Naive thymus-derived CD4-positive, alpha-beta T cell (primary cell): ENCODE measurements at regions not wholly inside any gene's neighbourhood (a gene's known extent, or its start where the extent isn't known, plus 50 kb on each side); places are given as distances from the start of the nearest gene placed in this dataset.

ENCODE experiments used
- ATAC-seq: fragments of 150-1000 bp; cut with Tn5 transposase; 2 replicates; pipeline ENCODE4 v1.10.0; 2021; ENCODE audit warnings: mild to moderate bottlenecking, moderate library complexity
- CTCF ChIA-PET: fragments of 350-600 bp; sonication (Branson Sonifier 250); formaldehyde crosslinking; loops from one replicate; lab custom pipeline; 2021; ENCODE audit warnings: antibody characterized with exemption; lab: Charles Lee
- POLR2A ChIA-PET: fragments of 350-600 bp; sonication (Branson Sonifier 250); formaldehyde crosslinking; loops from one replicate; lab custom pipeline; 2021; ENCODE audit warnings: antibody characterized with exemption, inconsistent platforms; lab: Charles Lee
- DNase-seq, 9 donors: peaks; one replicate each; pipeline versions ENCODE4 v3.0.0 to v3.0.0-alpha.2; 2020 to 2022; ENCODE audit warnings: mixed read lengths in 1 of 9
- H3K27ac ChIP-seq: one replicate; pipeline ENCODE4 v1.7.0; 2013; ENCODE audit warnings: mild to moderate bottlenecking, low read depth, low read length, moderate library complexity
- H3K27me3 ChIP-seq, 2 donors: one replicate each; pipeline ENCODE4 v1.7.0; 2013; ENCODE audit warnings: low read length in 2 of 2, mild to moderate bottlenecking in 2 of 2, moderate library complexity in 2 of 2; ENCODE audit not compliant: control insufficient read depth in 2 of 2, insufficient read depth in 2 of 2
- H3K36me3 ChIP-seq, 3 experiments: 1 replicate in 2 of 3; 2 replicates in 1 of 3; pipeline ENCODE4 v1.7.0; 2013; ENCODE audit warnings: low read length in 3 of 3, mild to moderate bottlenecking in 3 of 3, moderate library complexity in 1 of 3; ENCODE audit not compliant: insufficient read depth in 3 of 3, control insufficient read depth in 2 of 3
- H3K4me1 ChIP-seq, 2 donors: one replicate each; pipeline ENCODE4 v1.7.0; 2013; ENCODE audit warnings: low read length in 2 of 2, mild to moderate bottlenecking in 2 of 2, moderate library complexity in 1 of 2; ENCODE audit not compliant: control insufficient read depth in 2 of 2, insufficient read depth in 2 of 2
- H3K4me3 ChIP-seq: 2 replicates; pipeline ENCODE4 v1.7.0; 2013; ENCODE audit warnings: mild to moderate bottlenecking, low read length
- H3K9me3 ChIP-seq, 3 experiments: 1 replicate in 2 of 3; 2 replicates in 1 of 3; pipeline ENCODE4 v1.7.0; 2013; ENCODE audit warnings: low read length in 3 of 3; ENCODE audit not compliant: control insufficient read depth in 2 of 3
- H3K27ac Mint-ChIP-seq, 9 donors: one replicate each; pipeline ENCODE4 v1.8.0; 2020 to 2022; ENCODE audit warnings: mixed read lengths in 9 of 9, mild to moderate bottlenecking in 8 of 9, moderate library complexity in 5 of 9, inconsistent platforms in 2 of 9
- H3K27me3 Mint-ChIP-seq, 5 donors: one replicate each; pipeline ENCODE4 v1.8.0; 2021 to 2022; ENCODE audit warnings: mixed read lengths in 5 of 5, mild to moderate bottlenecking in 1 of 5
- H3K36me3 Mint-ChIP-seq, 5 donors: one replicate each; pipeline ENCODE4 v1.8.0; 2020 to 2022; ENCODE audit warnings: mixed read lengths in 5 of 5, mild to moderate bottlenecking in 3 of 5, inconsistent platforms in 1 of 5
- H3K4me1 Mint-ChIP-seq, 7 donors: one replicate each; pipeline ENCODE4 v1.8.0; 2020 to 2022; ENCODE audit warnings: mixed read lengths in 7 of 7, mild to moderate bottlenecking in 3 of 7, inconsistent platforms in 1 of 7
- H3K4me3 Mint-ChIP-seq, 10 donors: one replicate each; pipeline ENCODE4 v1.8.0; 2020 to 2022; ENCODE audit warnings: mild to moderate bottlenecking in 10 of 10, mixed read lengths in 10 of 10, moderate library complexity in 6 of 10, inconsistent platforms in 2 of 10
- H3K9me3 Mint-ChIP-seq, 11 donors: one replicate each; pipeline ENCODE4 v1.8.0; 2020 to 2022; ENCODE audit warnings: mixed read lengths in 11 of 11, mild to moderate bottlenecking in 4 of 11, inconsistent platforms in 1 of 11, moderate library complexity in 1 of 11
- intact Hi-C, 2 donors: fragments of 100-400 bp; cut with micrococcal nuclease; formaldehyde crosslinking; loops; one replicate each; pipeline ENCODE4 v1.15.1; 2023

DNA sequence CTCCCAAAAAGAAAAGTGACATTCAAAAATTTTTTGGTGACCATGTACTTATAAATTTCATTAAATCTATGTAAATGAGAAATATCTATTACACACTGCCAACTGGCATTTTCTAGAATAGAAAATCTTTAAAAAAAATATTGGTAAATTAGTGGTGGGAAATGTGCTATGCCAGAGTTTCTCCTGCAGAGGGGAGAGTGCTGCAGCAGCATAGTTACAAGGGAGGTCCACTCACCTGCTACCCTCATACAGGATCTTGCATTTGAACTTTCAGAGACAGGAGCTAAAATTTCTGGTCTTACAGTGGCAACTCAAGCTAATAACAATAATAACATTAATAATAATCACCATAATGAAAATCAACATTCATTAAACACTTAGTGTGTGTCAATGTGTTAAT, 459.6 kb downstream of the NSUN3 start:
- H3K36me3 ChIP-seq: no peaks in the 10 kb centered on the region
- H3K4me3 Mint-ChIP-seq: no peak overlapping the region
- no peaks in the 10 kb centered on the region for H3K36me3 Mint-ChIP-seq

DNA sequence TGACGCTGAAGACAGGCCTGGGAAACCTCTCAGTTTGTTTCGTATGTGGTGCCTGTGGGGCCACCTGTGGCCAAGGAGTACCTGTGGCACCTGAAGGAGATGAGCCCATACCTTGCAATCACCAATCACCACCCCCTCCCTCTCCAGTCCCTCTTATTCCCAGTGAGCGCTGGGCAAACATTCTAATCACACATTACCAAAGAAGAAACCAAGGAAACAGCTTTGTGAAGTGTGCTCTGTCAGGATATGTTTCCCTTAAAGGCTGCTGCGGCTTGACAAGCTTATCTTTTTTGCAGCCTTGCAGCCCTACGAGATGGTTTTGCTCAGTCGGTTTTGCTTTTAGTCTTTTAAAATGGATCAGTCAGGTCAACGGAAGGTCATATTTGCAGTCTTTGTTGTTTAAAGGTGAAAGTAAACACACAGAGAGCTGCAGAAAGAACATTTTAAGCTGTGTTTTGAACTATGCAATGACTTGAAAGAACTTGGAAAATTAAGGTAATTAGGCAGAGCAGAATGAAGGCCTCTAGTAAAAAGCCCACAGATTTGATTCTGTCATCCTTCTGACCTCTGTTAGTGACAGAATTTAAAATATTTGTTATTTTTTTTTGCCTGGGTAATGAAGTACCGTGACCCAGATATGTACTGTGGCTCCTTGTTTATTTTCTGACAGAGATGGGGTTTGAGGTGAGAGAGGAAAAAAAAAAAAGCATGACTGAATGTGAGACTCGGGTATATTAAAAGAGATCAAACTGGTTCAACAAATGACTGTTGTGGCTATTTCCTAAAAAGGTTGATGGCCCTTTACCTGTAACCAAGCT, 461.4 kb downstream of the NSUN3 start:
- POLR2A ChIA-PET: no interaction called here
- Histone ChIP-seq H3K36me3 (no peaks in the 10 kb centered on the region), H3K27me3 (no peaks in the 10 kb centered on the region), H3K27ac (no peak overlapping the region), H3K4me1 (no peaks in the 10 kb centered on the region), H3K4me3 (no peak overlapping the region), H3K9me3 (no peaks in the 10 kb centered on the region)
- Mint-ChIP-seq H3K4me1 (no peaks in the 10 kb centered on the region), H3K27ac (no peak overlapping the region), H3K36me3 (no peaks in the 10 kb centered on the region), H3K27me3 (no peaks in the 10 kb centered on the region), H3K9me3 (peaks cover 0 to 11% (median 6%) of the 10 kb centered on the region in 11 donors), H3K4me3 (no peak overlapping the region)
- CTCF ChIA-PET: no interaction called here
- ATAC-seq (no peak), DNase-seq (no peak)
- intact Hi-C loops: no loop called here

More for the DNA sequence above, 459.6 kb downstream of the NSUN3 start:
- H3K27me3 ChIP-seq: no peaks in the 10 kb centered on the region
- H3K4me1 ChIP-seq: no peaks in the 10 kb centered on the region
- intact Hi-C loops: no loop called here
- Mint-ChIP-seq H3K27me3 (no peaks in the 10 kb centered on the region), H3K4me1 (no peaks in the 10 kb centered on the region), H3K27ac (no peak overlapping the region), H3K9me3 (peaks cover 0 to 9% (median 4%) of the 10 kb centered on the region in 11 donors)
- CTCF ChIA-PET: no interaction called here
- POLR2A ChIA-PET: no interaction called here
- no peak for ATAC-seq
- no peak overlapping the region for H3K4me3 ChIP-seq
- no peaks in the 10 kb centered on the region for H3K9me3 ChIP-seq
- no peak for DNase-seq
- H3K27ac ChIP-seq: no peak overlapping the region

- no peak overlapping the region for H3K4me3 ChIP-seq
- Mint-ChIP-seq H3K27ac (no peak overlapping the region), H3K27me3 (no peaks in the 10 kb centered on the region), H3K36me3 (no peaks in the 10 kb centered on the region), H3K4me3 (no peak overlapping the region), H3K4me1 (no peaks in the 10 kb centered on the region), H3K9me3 (peaks cover 0 to 11% (median 6%) of the 10 kb centered on the region in 11 donors)
- DNase-seq: no peak
- ChIA-PET CTCF (no interaction called here), POLR2A (no interaction called here)
- no peak overlapping the region for H3K27ac ChIP-seq
- intact Hi-C loops: no loop called here
- H3K9me3 ChIP-seq: no peaks in the 10 kb centered on the region
- H3K27me3 ChIP-seq: no peaks in the 10 kb centered on the region
- no peak for ATAC-seq
- no peaks in the 10 kb centered on the region for H3K36me3 ChIP-seq
- no peaks in the 10 kb centered on the region for H3K4me1 ChIP-seq
Observed at GRCh38 chr3:94525043-94525442, 462.2 kb downstream of the NSUN3 start.

DNA sequence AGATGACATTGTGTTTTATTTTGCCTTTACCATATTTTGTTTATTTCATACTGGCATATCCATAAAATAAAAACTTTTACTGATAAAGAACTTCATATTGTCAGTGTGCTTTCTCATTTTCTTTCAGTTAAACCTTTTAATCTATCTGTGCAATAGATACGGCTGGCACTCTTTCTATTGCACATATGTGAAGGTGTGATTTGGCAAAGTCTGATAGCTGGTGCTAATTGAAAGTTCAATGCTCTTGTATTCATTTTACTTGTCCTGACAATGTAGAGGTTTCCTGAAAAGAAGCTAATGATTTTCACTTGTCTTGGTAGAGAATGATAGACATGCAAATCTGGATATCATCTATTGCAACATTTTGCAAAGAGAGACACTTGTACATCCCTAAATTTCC, 467.0 kb downstream of the NSUN3 start:
- Histone ChIP-seq H3K4me1 (no peaks in the 10 kb centered on the region), H3K27me3 (no peaks in the 10 kb centered on the region), H3K36me3 (no peaks in the 10 kb centered on the region), H3K4me3 (no peak overlapping the region), H3K9me3 (no peaks in the 10 kb centered on the region), H3K27ac (no peak overlapping the region)
- H3K27me3 Mint-ChIP-seq: no peaks in the 10 kb centered on the region
- ChIA-PET CTCF (no interaction called here), POLR2A (no interaction called here)
- no peaks in the 10 kb centered on the region for H3K4me1 Mint-ChIP-seq
- H3K36me3 Mint-ChIP-seq: no peaks in the 10 kb centered on the region
- no peak overlapping the region for H3K4me3 Mint-ChIP-seq
- DNase-seq (no peak), ATAC-seq (no peak)
- intact Hi-C loops: no loop called here
- no peak overlapping the region for H3K27ac Mint-ChIP-seq
- H3K9me3 Mint-ChIP-seq: peaks cover 0 to 11% (median 4%) of the 10 kb centered on the region in 11 donors

GRCh38 chr3:94532951-94533350, 470.1 kb downstream of the NSUN3 start:
- DNase-seq (no peak), ATAC-seq (no peak)
- intact Hi-C loops: no loop called here

DNA sequence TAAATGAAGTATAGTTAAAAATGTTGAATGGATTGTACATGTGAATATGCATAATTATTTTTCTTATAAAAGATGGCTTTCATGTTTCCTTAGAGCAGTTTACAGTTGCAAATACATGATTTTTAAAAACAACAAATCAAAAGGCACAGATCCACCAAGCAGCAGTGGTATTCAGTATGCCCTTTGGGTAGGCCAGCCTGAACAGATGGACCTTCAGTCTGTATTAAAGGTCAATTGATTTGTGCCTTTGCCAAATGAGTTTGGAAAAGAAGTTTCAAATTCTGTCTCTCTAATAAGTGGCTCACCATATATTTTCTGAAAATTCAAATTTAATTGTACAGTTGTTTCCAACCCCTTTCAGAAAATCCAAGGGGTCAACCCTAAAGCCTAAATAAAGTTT, 477.1 kb downstream of the NSUN3 start:
- DNase-seq (no peak), ATAC-seq (no peak)
- H3K36me3 ChIP-seq: no peaks in the 10 kb centered on the region
- POLR2A ChIA-PET: no interaction called here
- no peak overlapping the region for H3K4me3 ChIP-seq
- intact Hi-C loops: no loop called here
- Mint-ChIP-seq H3K4me1 (no peaks in the 10 kb centered on the region), H3K36me3 (no peaks in the 10 kb centered on the region), H3K27ac (no peak overlapping the region), H3K4me3 (no peak overlapping the region), H3K27me3 (no peaks in the 10 kb centered on the region), H3K9me3 (peaks cover 0 to 16% (median 4%) of the 10 kb centered on the region in 11 donors)
- CTCF ChIA-PET: no interaction called here
- H3K27ac ChIP-seq: no peak overlapping the region
- no peaks in the 10 kb centered on the region for H3K4me1 ChIP-seq
- no peaks in the 10 kb centered on the region for H3K27me3 ChIP-seq
- no peaks in the 10 kb centered on the region for H3K9me3 ChIP-seq

More at GRCh38 chr3:94532951-94533350, 470.1 kb downstream of the NSUN3 start:
- no peaks in the 10 kb centered on the region for H3K4me1 ChIP-seq
- H3K27ac ChIP-seq: no peak overlapping the region
- Mint-ChIP-seq H3K4me3 (no peak overlapping the region), H3K4me1 (no peaks in the 10 kb centered on the region), H3K36me3 (no peaks in the 10 kb centered on the region), H3K9me3 (peaks cover 0 to 9% (median 1%) of the 10 kb centered on the region in 11 donors), H3K27ac (no peak overlapping the region), H3K27me3 (no peaks in the 10 kb centered on the region)
- ChIA-PET CTCF (no interaction called here), POLR2A (no interaction called here)
- no peak overlapping the region for H3K4me3 ChIP-seq
- H3K9me3 ChIP-seq: no peaks in the 10 kb centered on the region
- H3K27me3 ChIP-seq: no peaks in the 10 kb centered on the region
- H3K36me3 ChIP-seq: no peaks in the 10 kb centered on the region

- no peaks in the 10 kb centered on the region for H3K9me3 ChIP-seq
- no peaks in the 10 kb centered on the region for H3K27me3 Mint-ChIP-seq
- no peaks in the 10 kb centered on the region for H3K36me3 Mint-ChIP-seq
- DNase-seq (no peak), ATAC-seq (no peak)
- H3K27ac ChIP-seq: no peak overlapping the region
- no peaks in the 10 kb centered on the region for H3K27me3 ChIP-seq
- H3K27ac Mint-ChIP-seq: no peak overlapping the region
- no peaks in the 10 kb centered on the region for H3K4me1 Mint-ChIP-seq
- H3K4me3 Mint-ChIP-seq: no peak overlapping the region
- H3K4me3 ChIP-seq: no peak overlapping the region
- ChIA-PET POLR2A (no interaction called here), CTCF (no interaction called here)
- no peaks in the 10 kb centered on the region for H3K36me3 ChIP-seq
- intact Hi-C loops: no loop called here
- no peaks in the 10 kb centered on the region for H3K4me1 ChIP-seq
- peaks cover 0 to 18% (median 4%) of the 10 kb centered on the region in 11 donors for H3K9me3 Mint-ChIP-seq
Observed at GRCh38 chr3:94543161-94543560, 480.3 kb downstream of the NSUN3 start.
